Tibial nerve (tissue), 4 donors: ENCODE measurements at regions not wholly inside any gene's neighbourhood (a gene's known extent, or its start where the extent isn't known, plus 50 kb on each side); places are given as distances from the start of the nearest gene placed in this dataset.

Experiments
- CTCF ChIP-seq, 5 experiments: fragments of 200-600 bp in 3 of 5; fragments of 450-650 bp in 2 of 5; sonication (generic) in 3 of 5; IDR thresholded peaks; one replicate each; pipeline ENCODE4 v1.5.1; 2016 to 2019; ENCODE audit warnings: antibody characterized with exemption in 5 of 5, mild to moderate bottlenecking in 3 of 5, moderate library complexity in 2 of 5
- EP300 ChIP-seq, 2 donors: sonication (generic); formaldehyde crosslinking; IDR thresholded peaks; one replicate each; pipeline ENCODE4 v1.6.1; 2017; ENCODE audit warnings: antibody characterized with exemption in 2 of 2, mild to moderate bottlenecking in 1 of 2

- TF ChIP-seq CTCF (IDR thresholded peaks at IDR 0.05) (no peak), EP300 (IDR thresholded peaks at IDR 0.05) (no peak)
Observed at GRCh38 chr9:31774571-31774970, 609.9 kb upstream of the ACO1 start.
